ENCODE measurements at regions not wholly inside any gene's neighbourhood (a gene's known extent, or its start where the extent isn't known, plus 50 kb on each side); places are given as distances from the start of the nearest gene placed in this dataset.
"Not testable (repeated sequence)": the region's sequence is repeated elsewhere in the genome, so short reads cannot be mapped to it uniquely, and the experiment has no call there.

- no peak for ATAC-seq
Observed at GRCh38 chr20:55090286-55090685, 614.9 kb downstream of the DOK5 start.

GRCh38 chr20:55086421-55086820 lies 611.0 kb downstream of the DOK5 start:
- TF ChIP-seq CSDC2 (CRISPR knock-in tag; IDR thresholded peaks at IDR 0.05) (no peak), CREB5 (CRISPR knock-in tag; IDR thresholded peaks at IDR 0.05; ENCODE audit: low read depth) (no peak), GLIS3 (CRISPR knock-in tag; IDR thresholded peaks at IDR 0.05) (no peak), OSR1 (CRISPR knock-in tag; IDR thresholded peaks at IDR 0.05) (no peak), ESRRG (CRISPR knock-in tag; IDR thresholded peaks at IDR 0.05) (no peak), ZFP3 (CRISPR knock-in tag; IDR thresholded peaks at IDR 0.05) (no peak), ZC3H10 (CRISPR knock-in tag; IDR thresholded peaks at IDR 0.05) (no peak), PATZ1 (CRISPR knock-in tag; IDR thresholded peaks at IDR 0.05; ENCODE audit: borderline replicate concordance) (no peak)
- ATAC-seq, result no peak

More at GRCh38 chr20:55090286-55090685, 614.9 kb downstream of the DOK5 start:
- TF ChIP-seq ISL1 (CRISPR knock-in tag; IDR thresholded peaks at IDR 0.05) (no peak), ZNF8 (CRISPR knock-in tag; IDR thresholded peaks at IDR 0.05) (no peak)

GRCh38 chr20:55079917-55080316 lies 604.5 kb downstream of the DOK5 start:
- no peak for TF ChIP-seq OSR1 (CRISPR knock-in tag; IDR thresholded peaks at IDR 0.05)
- no peak for TF ChIP-seq PATZ1 (CRISPR knock-in tag; IDR thresholded peaks at IDR 0.05; ENCODE audit: borderline replicate concordance)
- no peak for TF ChIP-seq ZFP30 (CRISPR knock-in tag; IDR thresholded peaks at IDR 0.05)
- TF ChIP-seq CREB5 (CRISPR knock-in tag; IDR thresholded peaks at IDR 0.05; ENCODE audit: low read depth), result no peak
- TF ChIP-seq POU6F1 (CRISPR knock-in tag; IDR thresholded peaks at IDR 0.05; ENCODE audit: borderline replicate concordance, low read depth), result no peak
- TF ChIP-seq ESRRG (CRISPR knock-in tag; IDR thresholded peaks at IDR 0.05), result no peak
- no peak for ATAC-seq

- ATAC-seq, result not testable (repeated sequence)
Observed at GRCh38 chr20:55074266-55074840, 599.0 kb downstream of the DOK5 start.

GRCh38 chr20:55070001-55070400 lies 594.6 kb downstream of the DOK5 start:
- no peak for ATAC-seq
- no peak for TF ChIP-seq RARB (CRISPR knock-in tag; IDR thresholded peaks at IDR 0.05)
- no peak for TF ChIP-seq CSDC2 (CRISPR knock-in tag; IDR thresholded peaks at IDR 0.05)
- no peak for TF ChIP-seq TSHZ2 (CRISPR knock-in tag; IDR thresholded peaks at IDR 0.05)
- no peak for TF ChIP-seq BACH2 (CRISPR knock-in tag; IDR thresholded peaks at IDR 0.05; ENCODE audit: borderline replicate concordance)
- no peak for TF ChIP-seq TCF4 (CRISPR knock-in tag; IDR thresholded peaks at IDR 0.05; ENCODE audit: borderline replicate concordance)
- TF ChIP-seq PPARA (CRISPR knock-in tag; IDR thresholded peaks at IDR 0.05; ENCODE audit: borderline replicate concordance), result no peak
- no peak for TF ChIP-seq ZC3H10 (CRISPR knock-in tag; IDR thresholded peaks at IDR 0.05)
- TF ChIP-seq OSR1 (CRISPR knock-in tag; IDR thresholded peaks at IDR 0.05), result no peak
- TF ChIP-seq PATZ1 (CRISPR knock-in tag; IDR thresholded peaks at IDR 0.05; ENCODE audit: borderline replicate concordance), result no peak
- TF ChIP-seq CREB5 (CRISPR knock-in tag; IDR thresholded peaks at IDR 0.05; ENCODE audit: low read depth), result no peak
- TF ChIP-seq ARNTL (CRISPR knock-in tag; IDR thresholded peaks at IDR 0.05; ENCODE audit: borderline replicate concordance, low read depth), result no peak
- no peak for TF ChIP-seq TOX (CRISPR knock-in tag; IDR thresholded peaks at IDR 0.05; ENCODE audit: borderline replicate concordance)

All from SK-N-SH treated with all-trans-retinoic acid at 6 μM for 48 hours (cell line).